GM21447 (cell line): ENCODE measurements at regions not wholly inside any gene's neighbourhood (a gene's known extent, or its start where the extent isn't known, plus 50 kb on each side); places are given as distances from the start of the nearest gene placed in this dataset.
"Not testable (repeated sequence)": the region's sequence is repeated elsewhere in the genome, so short reads cannot be mapped to it uniquely, and the experiment has no call there.

Experiments used
- ATAC-seq: cut with Tn5 transposase; IDR thresholded peaks from one replicate; pipeline ENCODE4 v1.9.1; 2021; ENCODE audit not compliant: unreplicated experiment

GRCh38 chr9:78707080-78707479 lies 410.2 kb downstream of the PSAT1 start:
- peak; percentile 41 for ATAC-seq

GRCh38 chr9:78707481-78707991 lies 410.6 kb downstream of the PSAT1 start:
- ATAC-seq: peak; percentile 86

DNA sequence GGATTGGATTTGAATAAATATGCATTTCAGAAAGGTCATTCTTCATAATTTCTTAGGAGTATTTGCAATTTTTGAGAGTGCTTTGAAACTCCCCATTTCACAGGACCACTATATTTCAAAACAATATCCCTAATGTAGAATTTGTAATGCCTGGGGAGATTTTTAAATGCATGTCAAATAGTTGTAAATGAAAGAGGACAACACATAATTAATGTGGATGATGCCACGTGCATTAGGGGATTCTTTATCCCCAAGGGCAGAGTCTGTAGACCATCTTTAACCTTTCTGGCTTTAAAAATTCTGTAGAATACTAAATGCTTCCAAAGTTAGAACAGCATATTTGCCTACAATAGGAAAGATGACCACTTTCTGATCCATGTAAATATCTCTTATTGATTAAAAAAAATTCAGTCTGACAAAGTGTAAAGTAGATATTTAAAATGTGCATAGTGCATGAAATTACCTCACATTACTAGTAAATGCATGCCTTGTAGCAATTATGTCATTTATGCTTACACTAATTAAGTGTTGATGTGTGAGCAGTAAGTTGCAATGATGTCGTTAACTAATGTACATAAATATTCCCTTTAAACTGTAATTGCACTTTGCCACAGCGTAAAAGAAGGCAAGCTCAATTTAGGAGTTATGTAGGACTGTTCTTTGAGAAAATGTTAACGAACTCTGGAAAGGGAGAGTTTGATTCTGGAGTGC lies 416.1 kb downstream of the PSAT1 start:
- ATAC-seq: no peak

- ATAC-seq: no peak
These were observed 416.9 kb downstream of the PSAT1 start for GRCh38 chr9:78713614-78714405.

DNA sequence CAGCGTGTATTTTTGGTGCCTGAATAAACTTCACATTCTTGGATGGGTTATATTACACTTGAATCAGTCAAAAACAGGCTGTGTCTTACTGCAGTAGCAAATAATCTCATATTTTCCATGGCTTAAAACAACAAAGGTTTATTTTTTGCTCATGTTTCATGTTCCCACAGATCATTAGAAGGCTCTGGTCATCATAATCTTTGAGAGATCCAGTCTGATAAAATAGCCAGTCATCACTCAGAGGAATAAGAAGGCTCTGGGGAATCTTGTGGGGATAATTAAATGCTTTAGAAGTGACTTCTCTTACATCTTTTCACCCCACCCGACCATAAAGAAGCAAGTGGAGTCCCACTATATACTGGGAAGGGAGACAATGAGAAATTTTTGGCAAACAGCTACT lies 417.7 kb downstream of the PSAT1 start:
- no peak for ATAC-seq

DNA sequence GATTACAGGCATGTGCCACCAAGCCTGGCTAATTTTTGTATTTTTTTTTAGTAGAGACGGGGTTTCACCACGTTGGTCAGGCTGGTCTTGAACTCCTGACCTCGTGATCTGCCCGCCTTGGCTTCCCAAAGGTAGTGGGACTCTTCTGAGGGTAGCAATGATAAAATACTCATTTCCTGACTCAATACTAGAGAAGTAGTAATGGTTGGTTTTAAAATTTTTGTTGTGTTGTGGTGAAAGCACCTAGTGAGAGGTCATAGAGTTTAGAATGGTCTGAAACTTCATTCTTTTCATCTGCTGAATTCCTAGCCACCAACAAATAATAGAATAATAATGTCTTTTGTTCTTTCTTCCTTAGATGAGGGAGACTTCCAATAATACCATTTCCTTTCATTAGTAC lies 422.1 kb downstream of the PSAT1 start:
- not testable (repeated sequence) for ATAC-seq

GRCh38 chr9:78724896-78725295 lies 428.0 kb downstream of the PSAT1 start:
- ATAC-seq: no peak

GRCh38 chr9:78725503-78725902 lies 428.6 kb downstream of the PSAT1 start:
- no peak for ATAC-seq

DNA sequence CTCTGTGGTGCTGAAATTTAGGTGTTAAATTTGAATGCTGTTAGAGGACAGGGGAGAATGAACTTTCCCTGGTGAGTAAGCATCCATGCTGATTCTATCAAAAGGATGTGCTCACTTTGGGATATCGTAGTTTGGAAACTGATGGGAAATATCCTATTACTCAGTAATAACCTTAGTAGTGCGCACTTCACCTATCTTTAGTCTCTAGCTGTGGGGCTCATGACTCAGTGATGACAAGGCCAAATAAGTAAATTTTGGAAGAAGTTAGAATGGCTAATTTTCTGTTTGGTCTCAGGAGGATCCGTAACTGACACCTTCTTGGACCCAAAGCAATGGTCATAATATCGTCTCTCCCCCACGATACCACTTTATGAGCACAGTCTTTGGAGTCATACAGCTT lies 448.4 kb downstream of the PSAT1 start:
- no peak for ATAC-seq

- no peak for ATAC-seq
These were observed 449.1 kb downstream of the PSAT1 start for GRCh38 chr9:78746010-78746409.

- ATAC-seq: no peak
These were observed 456.1 kb downstream of the PSAT1 start for GRCh38 chr9:78753039-78753438.

DNA sequence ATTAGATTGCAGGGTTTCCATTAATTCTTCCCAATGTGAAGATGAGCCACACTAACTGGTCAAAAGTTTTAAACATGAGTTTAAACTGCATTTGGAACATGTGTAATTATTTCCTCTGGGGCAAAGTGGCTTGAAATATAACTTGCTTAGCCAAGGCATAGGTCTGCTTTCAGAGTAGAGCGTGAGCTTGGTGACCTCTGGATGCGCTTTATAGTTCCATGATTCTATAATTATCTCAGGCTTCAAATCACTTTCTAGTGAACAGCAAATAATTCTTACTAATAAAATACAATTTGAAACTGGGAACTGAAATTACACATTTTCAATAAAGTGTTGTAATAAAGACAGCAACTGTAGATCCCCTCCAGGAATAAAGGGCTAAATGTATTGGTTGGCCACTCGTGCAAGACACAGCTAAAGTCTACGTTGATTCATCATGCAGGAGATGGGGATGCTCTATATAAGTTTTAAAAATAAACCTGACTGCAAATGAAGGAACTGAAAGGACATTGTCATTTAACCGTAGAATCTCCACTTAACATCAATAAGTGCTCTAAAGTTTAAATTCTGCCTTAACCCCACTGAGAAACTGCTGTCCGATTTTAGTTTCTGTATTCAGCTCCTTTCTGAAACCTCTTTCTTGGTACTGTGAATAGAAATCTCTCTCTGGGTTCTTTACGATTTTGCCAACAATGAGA lies 460.0 kb downstream of the PSAT1 start:
- ATAC-seq: peak; percentile 61

- ATAC-seq: no peak
These were observed 466.5 kb downstream of the PSAT1 start for GRCh38 chr9:78763424-78763823.

DNA sequence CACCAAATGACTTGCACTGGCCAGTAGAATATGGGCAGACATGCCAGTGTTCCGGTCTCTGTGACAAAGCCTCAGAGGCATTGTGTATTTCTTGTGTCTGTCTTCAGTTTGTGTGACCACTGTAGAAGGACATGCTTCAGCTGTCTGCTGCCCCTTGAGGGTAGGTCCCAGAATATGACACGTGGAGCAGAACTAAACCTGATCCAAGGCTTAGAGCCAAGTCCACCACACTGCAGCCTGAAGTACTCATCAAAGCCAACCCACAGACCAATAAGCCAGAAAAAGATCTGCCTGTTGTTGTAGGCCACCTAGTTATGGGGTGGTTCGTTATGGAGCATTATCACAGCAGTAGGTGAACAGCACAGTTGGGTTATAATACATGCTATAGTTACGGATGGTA lies 468.9 kb downstream of the PSAT1 start:
- no peak for ATAC-seq

- ATAC-seq: no peak
These were observed 470.6 kb downstream of the PSAT1 start for GRCh38 chr9:78767490-78767889.

GRCh38 chr9:78769690-78770089 lies 472.8 kb downstream of the PSAT1 start:
- ATAC-seq: no peak

DNA sequence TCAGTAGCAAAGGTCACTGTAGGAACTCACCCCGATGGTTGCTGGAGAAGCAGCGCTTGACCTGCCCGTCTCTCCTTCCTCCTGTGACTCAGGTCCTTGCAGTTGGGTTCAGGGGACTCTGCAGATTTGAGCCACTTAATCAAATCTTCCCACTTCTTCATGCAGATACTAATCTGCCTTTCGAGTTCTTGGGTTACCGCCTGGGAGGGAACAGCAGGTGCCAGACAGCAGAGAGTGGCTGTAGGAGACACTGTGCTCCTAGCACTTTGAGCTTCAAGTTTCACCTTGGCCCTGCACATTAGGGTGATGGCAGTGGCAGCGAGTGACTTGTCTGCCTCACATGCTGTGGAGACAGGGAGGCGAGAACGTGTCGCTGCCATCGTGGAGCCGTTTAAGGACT lies 478.3 kb downstream of the PSAT1 start:
- no peak for ATAC-seq

- ATAC-seq: no peak
These were observed 478.9 kb downstream of the PSAT1 start for GRCh38 chr9:78775696-78776295.

- ATAC-seq: no peak
These were observed 480.8 kb downstream of the PSAT1 start for GRCh38 chr9:78777747-78778146.

- ATAC-seq: no peak
These were observed 481.4 kb downstream of the PSAT1 start for GRCh38 chr9:78778318-78778717.

- ATAC-seq: no peak
These were observed 482.0 kb downstream of the PSAT1 start for GRCh38 chr9:78778861-78779374.
